ENCODE measurements at regions not wholly inside any gene's neighbourhood (a gene's known extent, or its start where the extent isn't known, plus 50 kb on each side); places are given as distances from the start of the nearest gene placed in this dataset.
"Not testable (repeated sequence)": the region's sequence is repeated elsewhere in the genome, so short reads cannot be mapped to it uniquely, and the experiment has no call there.

- H3K9me3 ChIP-seq (ENCODE audit: low read length) = no peaks in the 10 kb centered on the region
- no peak overlapping the region for H3K4me2 ChIP-seq (ENCODE audit: low read length)
- no peak overlapping the region for H3K9ac ChIP-seq (ENCODE audit: low read length)
- H3F3A ChIP-seq (ENCODE audit: insufficient read depth, low read length, poor library complexity, severe bottlenecking) = no peaks in the 10 kb centered on the region
- H3K27ac ChIP-seq (ENCODE audit: low read length) = no peak overlapping the region
- no peak overlapping the region for H3K4me3 ChIP-seq (ENCODE audit: low read length)
- H3K9me2 ChIP-seq (ENCODE audit: insufficient read depth, low read length) = no peaks in the 10 kb centered on the region
- TF ChIP-seq SMC3 (conservative IDR thresholded peaks at IDR 0.05; ENCODE audit: poor library complexity) (no peak), POLR2AphosphoS5 (IDR thresholded peaks at IDR 0.05) (no peak), CTCF (IDR thresholded peaks at IDR 0.05; ENCODE audit: poor library complexity, severe bottlenecking) (no peak), RAD21 (conservative IDR thresholded peaks at IDR 0.05) (no peak), EZH2 (IDR thresholded peaks at IDR 0.05; ENCODE audit: borderline replicate concordance, insufficient read depth, low read length, poor library complexity, severe bottlenecking) (no peak), REST (IDR thresholded peaks at IDR 0.05; ENCODE audit: borderline replicate concordance) (no peak), MXI1 (conservative IDR thresholded peaks at IDR 0.05; ENCODE audit: poor library complexity, severe bottlenecking) (no peak), EP300 (conservative IDR thresholded peaks at IDR 0.05; ENCODE audit: poor library complexity, severe bottlenecking) (no peak), TAF1 (IDR thresholded peaks at IDR 0.05; ENCODE audit: low read depth) (no peak)
- H3K79me2 ChIP-seq (replicated peaks; ENCODE audit: insufficient read depth, low read length) = no peaks in the 10 kb centered on the region
- H2AFZ ChIP-seq (ENCODE audit: low read depth, low read length) = no peak overlapping the region
- no peaks in the 10 kb centered on the region for H4K20me1 ChIP-seq (ENCODE audit: insufficient read depth)
- no peaks in the 10 kb centered on the region for H3K27me3 ChIP-seq (ENCODE audit: insufficient read depth, low read depth, low read length)
- H3K36me3 ChIP-seq (ENCODE audit: insufficient read depth, low read length) = no peaks in the 10 kb centered on the region
Measured at GRCh38 chr5:91449083-91449482, 66.0 kb upstream of the ARRDC3 start.

GRCh38 chr5:91448079-91448478, 65.0 kb upstream of the ARRDC3 start:
- not testable (repeated sequence) for H3K9ac ChIP-seq (ENCODE audit: low read length); H2AFZ ChIP-seq (ENCODE audit: low read depth, low read length); H3K27ac ChIP-seq (ENCODE audit: low read length); H3F3A ChIP-seq (ENCODE audit: insufficient read depth, low read length, poor library complexity, severe bottlenecking); H3K4me2 ChIP-seq (ENCODE audit: low read length); H3K4me3 ChIP-seq (ENCODE audit: low read length); H3K79me2 ChIP-seq (replicated peaks; ENCODE audit: insufficient read depth, low read length); H3K9me3 ChIP-seq (ENCODE audit: low read length); H3K27me3 ChIP-seq (ENCODE audit: insufficient read depth, low read depth, low read length); H3K9me2 ChIP-seq (ENCODE audit: insufficient read depth, low read length); H4K20me1 ChIP-seq (ENCODE audit: insufficient read depth); H3K36me3 ChIP-seq (ENCODE audit: insufficient read depth, low read length)

- not testable (repeated sequence) for H3F3A ChIP-seq (ENCODE audit: insufficient read depth, low read length, poor library complexity, severe bottlenecking); H3K36me3 ChIP-seq (ENCODE audit: insufficient read depth, low read length); H2AFZ ChIP-seq (ENCODE audit: low read depth, low read length); H3K27ac ChIP-seq (ENCODE audit: low read length); H4K20me1 ChIP-seq (ENCODE audit: insufficient read depth); H3K9me3 ChIP-seq (ENCODE audit: low read length); H3K79me2 ChIP-seq (replicated peaks; ENCODE audit: insufficient read depth, low read length); H3K4me2 ChIP-seq (ENCODE audit: low read length); H3K9ac ChIP-seq (ENCODE audit: low read length); H3K27me3 ChIP-seq (ENCODE audit: insufficient read depth, low read depth, low read length); H3K4me3 ChIP-seq (ENCODE audit: low read length); H3K9me2 ChIP-seq (ENCODE audit: insufficient read depth, low read length)
Measured at GRCh38 chr5:91446880-91447279, 63.8 kb upstream of the ARRDC3 start.
